Caco-2 (cell line): ENCODE measurements at regions not wholly inside any gene's neighbourhood (a gene's known extent, or its start where the extent isn't known, plus 50 kb on each side); places are given as distances from the start of the nearest gene placed in this dataset.
"Not testable (repeated sequence)": the region's sequence is repeated elsewhere in the genome, so short reads cannot be mapped to it uniquely, and the experiment has no call there.

Experiments used
- BruUV-seq: library from RNA; stranded (reverse); fragments of 400-500 nt; replicated peaks from 2 replicates; lab custom pipeline; 2021; lab: Mats Ljungman, UMichigan
- CTCF ChIA-PET: fragments of 300-600 bp; sonication (Branson Sonifier 250); formaldehyde crosslinking; loops from one replicate; lab custom pipeline; 2022; ENCODE audit warnings: antibody characterized with exemption; lab: Charles Lee
- POLR2A ChIA-PET: fragments of 300-600 bp; sonication (Branson Sonifier 250); formaldehyde crosslinking; loops from one replicate; lab custom pipeline; 2022; ENCODE audit warnings: antibody characterized with exemption; lab: Charles Lee
- DNase-seq, 2 experiments: peaks; one replicate each; pipeline versions ENCODE4 v3.0.0 to v3.0.0-alpha.2; 2020 to 2022
- H3K27me3 ChIP-seq: replicated peaks from 2 replicates; pipeline ENCODE4 v1.6.0; 2011; ENCODE audit warnings: low read length; ENCODE audit not compliant: control insufficient read depth, insufficient read depth
- H3K36me3 ChIP-seq: 2 replicates; pipeline ENCODE4 v1.5.1; 2011; ENCODE audit warnings: low read length; ENCODE audit not compliant: control insufficient read depth, insufficient read depth
- H3K4me1 ChIP-seq: fragments of 250-450 bp; sonication (Bioruptor Pico); 2 replicates; pipeline ENCODE4 v1.5.1; 2020; ENCODE audit warnings: mild to moderate bottlenecking
- H3K4me3 ChIP-seq: 2 replicates; pipeline ENCODE4 v1.5.1; 2011; ENCODE audit warnings: low read depth, mild to moderate bottlenecking, control low read depth, low read length
- H3K9me3 ChIP-seq: fragments of 250-450 bp; sonication (Bioruptor Pico); 2 replicates; pipeline ENCODE4 v1.5.1; 2020; ENCODE audit warnings: mild to moderate bottlenecking, moderate library complexity
- H3K27ac Mint-ChIP-seq: one replicate; pipeline ENCODE4 v1.8.0; 2022; ENCODE audit warnings: mixed read lengths; ENCODE audit not compliant: unreplicated experiment
- H3K27me3 Mint-ChIP-seq: one replicate; pipeline ENCODE4 v1.8.0; 2022; ENCODE audit warnings: mixed read lengths; ENCODE audit not compliant: insufficient read depth, unreplicated experiment
- H3K36me3 Mint-ChIP-seq: one replicate; pipeline ENCODE4 v1.8.0; 2022; ENCODE audit warnings: mild to moderate bottlenecking, mixed read lengths; ENCODE audit not compliant: insufficient read depth, unreplicated experiment
- H3K4me1 Mint-ChIP-seq: one replicate; pipeline ENCODE4 v1.8.0; 2022; ENCODE audit warnings: low read depth, mixed read lengths; ENCODE audit not compliant: unreplicated experiment
- H3K4me3 Mint-ChIP-seq: one replicate; pipeline ENCODE4 v1.8.0; 2022; ENCODE audit warnings: mild to moderate bottlenecking, moderate library complexity, mixed read lengths; ENCODE audit not compliant: unreplicated experiment
- H3K9me3 Mint-ChIP-seq: one replicate; pipeline ENCODE4 v1.8.0; 2022; ENCODE audit warnings: mixed read lengths; ENCODE audit not compliant: unreplicated experiment
- intact Hi-C: fragments of 100-400 bp; cut with micrococcal nuclease; formaldehyde crosslinking; loops from one replicate; pipeline ENCODE4 v1.10.0; 2022; ENCODE audit not compliant: unreplicated experiment

- H3K4me3 ChIP-seq, CTCF ChIA-PET, intact Hi-C loops, DNase-seq, H3K27ac Mint-ChIP-seq, H3K4me3 Mint-ChIP-seq, H3K36me3 Mint-ChIP-seq, H3K4me1 ChIP-seq, H3K9me3 ChIP-seq, H3K27me3 Mint-ChIP-seq, BruUV-seq, H3K4me1 Mint-ChIP-seq, H3K9me3 Mint-ChIP-seq, H3K27me3 ChIP-seq, H3K36me3 ChIP-seq, POLR2A ChIA-PET: not testable (repeated sequence)
Measured at GRCh38 chr1:145487156-145487555, 61.8 kb upstream of the NBPF20 start.

DNA sequence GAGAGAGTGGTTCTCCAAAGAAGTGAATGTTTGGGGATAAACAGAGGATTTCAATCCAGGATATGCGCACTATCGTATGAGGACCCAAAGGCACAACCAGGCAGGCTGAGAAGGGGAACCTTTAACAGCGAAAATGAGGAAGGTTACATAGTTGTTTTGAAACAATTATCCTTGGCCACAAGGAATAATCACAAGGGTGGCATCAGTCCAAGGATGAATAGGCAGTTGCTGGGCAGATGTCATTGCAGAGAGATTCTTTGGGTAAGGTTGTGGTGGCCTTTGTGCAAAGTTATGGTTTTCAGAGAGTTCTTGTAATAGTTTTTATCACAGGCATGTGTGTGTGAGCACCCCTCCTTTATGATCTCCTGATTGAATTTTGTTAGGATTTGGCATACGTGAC, 58.9 kb upstream of the NBPF20 start:
- H3K27me3 ChIP-seq, H3K4me1 Mint-ChIP-seq, CTCF ChIA-PET, POLR2A ChIA-PET, H3K36me3 Mint-ChIP-seq, H3K9me3 Mint-ChIP-seq, H3K27me3 Mint-ChIP-seq, H3K4me3 Mint-ChIP-seq, H3K4me3 ChIP-seq, H3K9me3 ChIP-seq, H3K27ac Mint-ChIP-seq, BruUV-seq, H3K4me1 ChIP-seq, H3K36me3 ChIP-seq, DNase-seq, intact Hi-C loops: not testable (repeated sequence)

- H3K4me1 ChIP-seq, H3K9me3 Mint-ChIP-seq, H3K27ac Mint-ChIP-seq, BruUV-seq, H3K9me3 ChIP-seq, intact Hi-C loops, H3K27me3 Mint-ChIP-seq, CTCF ChIA-PET, H3K36me3 Mint-ChIP-seq, POLR2A ChIA-PET, H3K4me3 Mint-ChIP-seq, H3K4me3 ChIP-seq, H3K4me1 Mint-ChIP-seq, H3K36me3 ChIP-seq, H3K27me3 ChIP-seq: not testable (repeated sequence)
- peak in 1 of 2 experiments; percentile 14 for DNase-seq
Measured at GRCh38 chr1:145482214-145482860, 56.9 kb upstream of the NBPF20 start.

DNA sequence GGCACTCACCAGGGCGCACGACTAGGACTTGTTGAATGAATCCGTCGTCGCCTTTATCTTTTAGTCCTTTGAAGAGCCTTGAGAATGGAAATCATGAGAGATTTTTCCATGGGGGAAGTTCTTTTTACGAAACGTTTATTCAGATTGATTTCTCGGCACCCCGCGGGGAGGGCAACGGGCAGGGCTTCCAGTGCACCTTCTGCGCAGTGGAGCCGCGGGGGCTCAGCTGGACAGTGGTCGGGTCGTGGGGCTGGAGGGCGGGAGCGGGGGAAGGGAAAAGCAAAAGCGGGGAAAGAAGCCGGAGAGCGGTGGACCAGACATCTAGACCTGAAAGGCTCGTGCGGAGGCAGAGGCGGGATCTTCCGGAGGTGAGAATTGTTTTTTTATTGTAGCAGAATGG, 50.6 kb upstream of the NBPF20 start:
- DNase-seq, H3K4me3 Mint-ChIP-seq, H3K9me3 Mint-ChIP-seq, CTCF ChIA-PET, H3K27ac Mint-ChIP-seq, intact Hi-C loops, H3K27me3 ChIP-seq, H3K4me1 ChIP-seq, H3K4me3 ChIP-seq, H3K36me3 Mint-ChIP-seq, H3K36me3 ChIP-seq, H3K4me1 Mint-ChIP-seq, POLR2A ChIA-PET, H3K9me3 ChIP-seq, BruUV-seq, H3K27me3 Mint-ChIP-seq: not testable (repeated sequence)

GRCh38 chr1:145475369-145475915, 50.0 kb upstream of the NBPF20 start:
- H3K4me1 Mint-ChIP-seq, intact Hi-C loops, H3K36me3 Mint-ChIP-seq, H3K27me3 ChIP-seq, POLR2A ChIA-PET, H3K36me3 ChIP-seq, H3K4me3 ChIP-seq, H3K9me3 Mint-ChIP-seq, H3K4me1 ChIP-seq, H3K9me3 ChIP-seq, H3K27ac Mint-ChIP-seq, BruUV-seq, H3K27me3 Mint-ChIP-seq, DNase-seq, CTCF ChIA-PET, H3K4me3 Mint-ChIP-seq: not testable (repeated sequence)
